ENCODE measurements at regions not wholly inside any gene's neighbourhood (a gene's known extent, or its start where the extent isn't known, plus 50 kb on each side); places are given as distances from the start of the nearest gene placed in this dataset.

DNA sequence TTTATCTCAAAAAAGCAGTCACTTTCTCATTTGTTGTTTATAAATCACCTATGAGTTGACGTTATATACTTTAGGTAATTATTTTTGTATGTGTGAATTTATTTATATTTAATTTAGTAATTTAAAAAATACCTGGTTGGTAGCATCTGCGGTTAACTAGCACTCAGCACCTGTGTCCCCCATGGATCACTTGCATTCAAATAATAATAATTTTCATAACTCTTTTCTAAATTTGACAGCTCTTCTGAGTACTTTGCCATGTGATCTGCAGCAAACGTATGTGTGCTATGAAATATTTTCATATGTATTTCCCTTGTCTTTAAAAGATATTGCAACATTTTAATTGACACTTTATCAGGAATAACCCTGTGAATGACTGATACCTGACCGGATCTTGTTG lies 88.1 kb downstream of the CMPK2 start:
- no peaks in the 10 kb centered on the region for H3K9me3 ChIP-seq
- peaks cover 0 to 16% of the 10 kb centered on the region in 2 donors for H3K4me1 ChIP-seq
- no peak overlapping the region for H3K4me3 ChIP-seq
- H3K36me3 ChIP-seq = no peaks in the 10 kb centered on the region
- no peaks in the 10 kb centered on the region for H3K27me3 ChIP-seq
- no peak overlapping the region for H3K27ac ChIP-seq
- DNase-seq (ENCODE audit: low spot score) = no peak
- TF ChIP-seq, protein P1, sequence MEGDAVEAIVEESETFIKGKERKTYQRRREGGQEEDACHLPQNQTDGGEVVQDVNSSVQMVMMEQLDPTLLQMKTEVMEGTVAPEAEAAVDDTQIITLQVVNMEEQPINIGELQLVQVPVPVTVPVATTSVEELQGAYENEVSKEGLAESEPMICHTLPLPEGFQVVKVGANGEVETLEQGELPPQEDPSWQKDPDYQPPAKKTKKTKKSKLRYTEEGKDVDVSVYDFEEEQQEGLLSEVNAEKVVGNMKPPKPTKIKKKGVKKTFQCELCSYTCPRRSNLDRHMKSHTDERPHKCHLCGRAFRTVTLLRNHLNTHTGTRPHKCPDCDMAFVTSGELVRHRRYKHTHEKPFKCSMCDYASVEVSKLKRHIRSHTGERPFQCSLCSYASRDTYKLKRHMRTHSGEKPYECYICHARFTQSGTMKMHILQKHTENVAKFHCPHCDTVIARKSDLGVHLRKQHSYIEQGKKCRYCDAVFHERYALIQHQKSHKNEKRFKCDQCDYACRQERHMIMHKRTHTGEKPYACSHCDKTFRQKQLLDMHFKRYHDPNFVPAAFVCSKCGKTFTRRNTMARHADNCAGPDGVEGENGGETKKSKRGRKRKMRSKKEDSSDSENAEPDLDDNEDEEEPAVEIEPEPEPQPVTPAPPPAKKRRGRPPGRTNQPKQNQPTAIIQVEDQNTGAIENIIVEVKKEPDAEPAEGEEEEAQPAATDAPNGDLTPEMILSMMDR (IDR thresholded peaks at IDR 0.05) = no peak

DNA sequence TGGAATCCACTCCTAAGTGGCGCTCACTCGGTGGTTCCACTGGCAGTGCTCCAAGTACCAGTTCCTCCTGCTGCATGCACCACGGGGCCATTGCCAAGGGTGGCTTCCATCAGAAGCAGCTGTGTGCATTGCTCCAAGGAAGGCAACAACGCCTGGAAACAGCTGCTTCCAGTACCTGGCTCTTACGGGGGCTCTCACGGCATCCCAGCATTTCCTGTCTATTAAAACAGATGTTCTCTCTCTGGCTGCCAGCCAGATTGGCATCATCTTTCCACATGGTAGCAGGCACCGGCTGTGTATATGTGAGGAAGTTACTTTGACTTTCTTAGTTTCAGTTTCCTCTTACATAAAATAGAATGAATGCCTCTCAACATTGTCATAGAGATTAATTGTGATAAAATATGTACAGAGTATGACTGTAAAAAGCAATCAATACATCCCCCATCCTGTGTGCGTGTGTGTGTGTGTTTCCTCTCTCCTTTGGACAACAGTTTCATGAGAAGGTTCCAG lies 84.9 kb downstream of the CMPK2 start:
- Histone ChIP-seq H3K27ac (no peak overlapping the region), H3K27me3 (no peaks in the 10 kb centered on the region), H3K4me1 (peaks cover 0 to 11% of the 10 kb centered on the region in 2 donors), H3K9me3 (no peaks in the 10 kb centered on the region), H3K36me3 (no peaks in the 10 kb centered on the region), H3K4me3 (no peak overlapping the region)
- peak; percentile 60 for DNase-seq (ENCODE audit: low spot score)
- TF ChIP-seq, protein P1 (IDR thresholded peaks at IDR 0.05) = no peak

DNA sequence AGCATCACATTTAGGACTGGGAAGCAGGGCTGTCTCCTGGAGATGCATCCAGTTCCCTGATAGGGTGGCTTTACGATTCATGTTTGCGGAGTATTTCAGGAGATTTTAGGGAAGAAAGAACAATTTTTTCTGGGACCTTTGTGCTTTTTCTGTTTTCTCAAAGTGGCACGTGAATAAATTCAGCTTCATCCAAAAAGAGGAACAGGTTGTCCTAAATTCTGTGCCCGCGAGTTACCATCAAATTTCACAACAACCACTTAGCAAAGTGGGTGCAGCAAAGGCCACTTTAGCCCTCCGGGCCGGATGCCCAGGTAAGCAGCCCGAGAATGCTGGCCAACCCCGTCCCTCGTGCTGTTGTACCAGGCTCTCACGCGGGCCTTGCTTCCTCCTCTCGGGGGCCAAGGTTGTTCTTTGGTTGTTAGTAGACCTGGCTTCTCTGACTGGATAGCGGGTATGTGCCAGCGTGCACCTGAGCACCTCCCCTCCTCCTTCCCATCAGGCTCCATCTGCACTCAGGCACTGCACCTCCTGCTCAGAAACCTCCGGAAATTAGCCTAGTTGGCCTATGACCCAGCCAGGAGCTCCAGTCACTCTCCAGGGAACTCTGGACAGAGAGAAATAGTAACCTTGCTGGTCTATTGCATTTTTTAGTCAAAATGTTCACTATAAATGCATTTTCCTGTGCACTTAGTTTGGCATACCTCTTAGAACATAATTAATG lies 83.0 kb downstream of the CMPK2 start:
- H3K27me3 ChIP-seq = no peaks in the 10 kb centered on the region
- TF ChIP-seq, protein P1 (IDR thresholded peaks at IDR 0.05) = no peak
- no peaks in the 10 kb centered on the region for H3K36me3 ChIP-seq
- no peaks in the 10 kb centered on the region for H3K9me3 ChIP-seq
- no peak overlapping the region for H3K27ac ChIP-seq
- H3K4me1 ChIP-seq = peaks cover 0 to 11% of the 10 kb centered on the region in 2 donors
- DNase-seq (ENCODE audit: low spot score) = no peak
- H3K4me3 ChIP-seq = no peak overlapping the region

DNA sequence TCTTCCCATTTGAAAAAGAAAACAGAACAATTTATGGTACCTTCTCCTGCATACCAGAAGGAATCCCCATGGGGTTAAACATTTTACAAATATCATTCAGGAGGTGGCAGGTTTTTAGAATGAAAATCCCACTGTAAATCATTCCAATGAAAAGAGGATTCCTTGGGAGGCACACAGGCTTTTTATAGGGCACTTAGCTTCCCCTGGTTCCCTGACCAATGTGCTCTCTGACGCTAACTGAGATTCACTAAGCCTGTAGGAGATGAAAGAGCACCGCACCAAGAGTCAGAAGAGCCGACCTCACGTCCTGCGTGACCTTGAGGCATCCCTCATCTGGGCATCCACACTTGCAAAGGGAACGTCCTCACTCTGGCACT lies 82.5 kb downstream of the CMPK2 start:
- Histone ChIP-seq H3K4me3 (no peak overlapping the region), H3K9me3 (no peaks in the 10 kb centered on the region), H3K4me1 (peaks cover 0 to 11% of the 10 kb centered on the region in 2 donors), H3K36me3 (no peaks in the 10 kb centered on the region), H3K27ac (no peak overlapping the region), H3K27me3 (no peaks in the 10 kb centered on the region)
- DNase-seq (ENCODE audit: low spot score) = no peak
- TF ChIP-seq, protein P1 (IDR thresholded peaks at IDR 0.05) = no peak

DNA sequence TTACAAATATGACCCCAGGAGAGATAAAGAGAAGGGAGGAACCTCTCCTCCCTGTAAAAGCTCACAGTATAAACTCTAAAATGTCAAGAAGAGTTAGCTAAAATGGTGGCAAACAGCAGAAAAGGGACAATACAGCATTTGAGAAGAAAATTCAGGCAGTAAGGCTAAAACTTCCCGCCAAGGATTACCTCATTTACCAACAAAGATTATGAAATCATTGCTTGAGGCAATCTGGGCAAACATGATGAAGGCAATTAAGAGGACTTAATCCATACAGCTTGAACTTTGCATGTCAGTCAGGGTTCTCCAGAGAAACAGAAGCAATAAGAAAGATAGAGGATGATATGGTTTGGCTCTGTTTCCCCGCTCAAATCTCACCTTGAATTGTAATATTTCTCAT lies 81.4 kb downstream of the CMPK2 start:
- no peaks in the 10 kb centered on the region for H3K36me3 ChIP-seq
- H3K4me3 ChIP-seq = no peak overlapping the region
- no peak for DNase-seq (ENCODE audit: low spot score)
- TF ChIP-seq, protein P1 (IDR thresholded peaks at IDR 0.05) = no peak
- H3K27me3 ChIP-seq = no peaks in the 10 kb centered on the region
- no peak overlapping the region for H3K27ac ChIP-seq
- peaks cover 0 to 11% of the 10 kb centered on the region in 2 donors for H3K4me1 ChIP-seq
- H3K9me3 ChIP-seq = no peaks in the 10 kb centered on the region

DNA sequence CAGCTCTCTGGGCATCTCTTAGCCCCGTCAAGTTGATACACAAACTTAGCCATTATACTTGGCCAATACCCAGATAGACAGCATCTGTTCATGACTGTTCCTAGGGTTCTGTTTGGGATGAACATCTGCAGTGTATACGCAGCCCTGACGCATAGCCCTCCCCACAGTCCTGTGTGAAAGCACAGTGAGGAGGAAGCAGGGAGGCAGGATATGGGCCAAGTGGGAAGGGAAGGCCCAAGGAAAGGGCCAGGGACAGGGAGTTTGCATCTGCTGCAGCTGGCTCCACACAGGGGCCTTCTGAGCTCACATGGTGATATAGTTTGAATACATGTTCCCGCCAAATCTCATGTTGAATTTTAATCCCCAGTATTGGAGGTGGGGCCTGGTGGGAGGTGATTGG lies 80.2 kb downstream of the CMPK2 start:
- H3K27me3 ChIP-seq = no peaks in the 10 kb centered on the region
- H3K4me1 ChIP-seq = peaks cover 0 to 11% of the 10 kb centered on the region in 2 donors
- no peak overlapping the region for H3K27ac ChIP-seq
- H3K36me3 ChIP-seq = no peaks in the 10 kb centered on the region
- H3K9me3 ChIP-seq = no peaks in the 10 kb centered on the region
- no peak overlapping the region for H3K4me3 ChIP-seq
- no peak for DNase-seq (ENCODE audit: low spot score)
- TF ChIP-seq, protein P1 (IDR thresholded peaks at IDR 0.05) = no peak

All from right atrium auricular region (tissue), 2 donors.